Stimulated activated CD4-positive, alpha-beta T cell treated with anti-CD3 and anti-CD28 coated beads, TNF-alpha, amount 100 ng/mL, for 1 hour (primary cell): ENCODE measurements at regions not wholly inside any gene's neighbourhood (a gene's known extent, or its start where the extent isn't known, plus 50 kb on each side); places are given as distances from the start of the nearest gene placed in this dataset.

Experiments
- DNase-seq, 3 donors: peaks; one replicate each; pipeline ENCODE4 v3.0.0-alpha.2; 2020; ENCODE audit warnings: low read depth in 3 of 3, low spot score in 1 of 3

DNA sequence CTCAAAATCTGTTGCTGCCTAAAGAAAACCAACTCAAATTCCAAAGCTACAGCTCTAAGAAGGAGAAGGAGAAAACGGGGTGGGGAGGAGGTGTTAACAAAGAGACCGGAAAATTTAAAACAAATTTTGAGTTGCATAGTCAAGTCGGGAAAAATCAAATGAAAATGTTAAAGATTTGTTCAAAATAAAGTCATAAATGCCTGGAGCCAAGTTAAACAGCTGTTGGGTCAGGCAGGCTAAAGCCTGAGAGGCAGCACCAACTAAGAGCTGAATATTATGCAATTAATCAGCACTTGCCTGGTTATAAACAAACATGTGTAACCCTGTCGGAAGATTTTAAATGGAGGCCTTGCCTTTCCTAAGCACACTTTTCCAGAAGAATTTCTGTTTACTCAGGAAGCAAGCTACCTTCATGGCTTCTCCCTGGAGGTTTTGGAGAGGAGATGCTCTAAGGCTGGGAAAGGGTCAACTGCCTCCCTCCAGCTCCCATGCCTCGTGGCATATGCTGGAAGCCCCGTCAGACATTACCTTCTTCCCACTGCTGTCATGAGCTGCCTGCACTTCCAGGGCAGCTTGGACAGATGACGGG, 270.5 kb downstream of the DMRT2 start:
- no peak for DNase-seq

DNA sequence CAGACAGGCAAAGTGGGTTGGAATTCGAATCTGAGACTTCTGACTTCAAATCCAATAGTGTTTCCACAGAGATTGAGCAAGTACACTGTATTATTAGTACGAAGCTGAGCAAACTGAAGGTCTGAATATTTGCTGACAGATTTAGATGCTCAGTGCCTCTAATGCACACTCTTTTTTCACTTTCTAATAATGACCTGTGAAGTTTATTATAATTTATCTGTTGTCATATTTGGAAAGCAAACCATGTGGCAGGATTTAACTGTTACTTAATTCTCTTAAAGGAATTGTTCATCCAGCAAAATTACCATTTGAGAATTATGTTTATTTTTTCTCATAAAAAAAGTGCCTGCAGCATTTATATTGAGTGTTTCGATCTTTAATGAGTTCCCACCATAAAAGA, 277.3 kb downstream of the DMRT2 start:
- DNase-seq, result no peak

DNA sequence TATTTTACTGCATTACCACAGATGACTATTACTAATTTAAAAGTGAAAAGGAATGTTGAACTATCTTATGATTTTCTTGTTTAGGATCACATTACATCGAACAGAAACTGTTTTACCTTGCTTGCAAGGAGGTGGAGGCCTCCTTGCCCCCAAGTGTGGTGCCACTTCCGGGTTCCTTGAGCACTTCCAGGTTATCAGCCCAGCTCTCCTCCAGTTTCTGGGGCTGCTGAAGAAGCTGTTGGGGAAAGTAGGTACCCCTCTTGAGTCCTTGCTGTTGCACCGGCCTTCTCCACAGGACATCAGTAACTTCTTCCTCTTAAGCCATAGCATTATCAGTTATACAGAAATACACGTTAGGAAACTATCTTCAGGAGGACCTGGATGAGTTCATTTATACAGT, 278.2 kb downstream of the DMRT2 start:
- no peak for DNase-seq

DNA sequence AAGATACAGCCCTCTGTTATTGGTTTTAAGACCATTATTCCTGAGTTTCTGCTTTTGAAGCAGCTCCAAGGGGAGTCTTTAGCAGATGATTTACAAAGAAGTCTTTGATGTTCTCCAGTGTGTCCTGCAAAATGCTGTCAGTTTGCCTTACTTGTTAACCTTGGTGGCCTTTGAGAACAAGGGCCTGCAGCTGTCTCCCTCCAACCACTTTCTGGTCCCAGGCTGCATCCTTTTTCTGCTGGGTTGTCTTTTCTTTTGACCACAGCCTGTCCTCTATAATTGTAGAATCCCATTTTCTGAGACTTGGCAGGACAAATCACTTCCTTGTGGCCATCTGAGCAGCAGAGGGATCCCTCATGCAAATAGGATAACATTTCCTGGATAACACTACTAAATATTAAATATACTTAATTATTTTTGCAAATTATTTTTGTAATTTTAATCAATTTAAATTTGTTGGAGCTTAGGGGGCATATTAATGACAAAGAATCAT, 281.4 kb downstream of the DMRT2 start:
- no peak for DNase-seq

DNA sequence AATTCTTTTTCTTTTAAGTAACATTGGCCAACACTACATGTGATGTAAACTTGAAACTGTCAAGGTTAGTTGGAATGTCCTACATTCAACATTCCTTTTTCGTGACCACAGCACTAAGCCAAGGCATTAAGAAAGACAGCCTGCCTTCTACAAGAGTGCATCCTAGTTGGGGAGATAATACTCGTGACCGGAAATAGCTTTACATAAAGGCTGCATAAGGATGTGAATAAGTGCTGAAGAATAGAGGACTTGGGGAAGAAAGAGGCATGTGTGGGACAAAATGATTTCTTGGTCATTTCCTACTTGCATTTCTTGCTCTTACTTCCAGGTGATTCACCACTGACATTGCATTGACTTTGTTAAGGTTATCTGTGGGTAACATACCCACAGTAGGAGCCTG, 282.0 kb downstream of the DMRT2 start:
- no peak for DNase-seq

DNA sequence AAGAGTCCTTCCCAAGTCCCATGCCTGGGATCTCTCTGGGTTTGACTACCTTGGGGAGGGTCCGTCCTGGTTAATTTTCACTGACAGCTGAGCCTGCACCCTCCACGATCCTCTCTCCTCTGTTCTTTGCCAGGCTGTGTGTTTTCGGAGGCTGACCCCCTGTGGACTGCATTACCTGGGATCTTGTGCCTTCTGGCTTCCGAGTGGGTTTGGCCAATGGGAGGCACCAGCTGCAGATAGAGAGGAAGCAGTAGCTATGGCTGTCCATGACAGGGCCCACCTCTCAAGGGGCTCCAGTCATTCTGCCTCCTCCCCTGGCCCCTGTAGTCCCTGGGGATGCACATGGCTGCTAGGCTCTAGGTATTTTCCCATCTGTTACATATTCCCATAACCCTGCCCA, 285.0 kb downstream of the DMRT2 start:
- no peak for DNase-seq

DNA sequence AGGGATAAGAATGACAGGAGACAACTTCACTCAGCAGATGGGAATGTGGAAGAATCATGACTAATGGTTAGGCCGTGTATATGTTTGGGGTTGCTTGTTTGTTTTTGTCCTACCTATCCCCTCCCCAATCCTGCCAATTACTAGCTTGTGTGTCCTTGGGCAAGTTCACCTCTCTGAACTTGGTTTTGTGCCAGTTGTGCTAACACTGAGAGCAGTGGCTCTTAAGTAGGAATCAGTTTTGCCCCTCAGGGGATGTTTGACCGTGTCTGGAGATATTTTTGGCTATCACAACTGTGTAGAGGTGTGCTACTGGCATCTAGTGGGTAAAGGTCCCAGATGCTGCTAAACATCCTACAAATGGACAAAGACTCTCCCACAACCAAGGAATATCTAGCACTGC, 287.0 kb downstream of the DMRT2 start:
- DNase-seq, result no peak

DNA sequence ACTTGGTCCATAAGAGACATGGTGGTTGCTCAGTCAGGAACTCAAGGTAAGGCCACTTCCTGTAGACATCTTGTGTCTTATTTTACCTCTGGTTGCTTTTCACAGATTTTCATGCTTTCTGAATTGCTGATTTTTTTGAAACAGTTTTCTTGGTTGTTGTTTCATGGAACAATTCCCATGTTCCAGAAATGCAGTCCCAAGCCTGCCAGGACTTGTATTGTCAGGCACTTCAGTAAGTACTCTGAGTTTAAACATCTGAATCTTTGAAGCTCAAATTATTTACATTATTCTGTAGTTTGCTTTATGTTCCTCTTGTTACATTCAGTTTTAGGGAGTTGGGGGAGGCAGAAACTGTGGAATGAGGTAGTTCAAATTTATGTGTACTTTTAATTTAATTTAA, 290.2 kb downstream of the DMRT2 start:
- no peak for DNase-seq

DNA sequence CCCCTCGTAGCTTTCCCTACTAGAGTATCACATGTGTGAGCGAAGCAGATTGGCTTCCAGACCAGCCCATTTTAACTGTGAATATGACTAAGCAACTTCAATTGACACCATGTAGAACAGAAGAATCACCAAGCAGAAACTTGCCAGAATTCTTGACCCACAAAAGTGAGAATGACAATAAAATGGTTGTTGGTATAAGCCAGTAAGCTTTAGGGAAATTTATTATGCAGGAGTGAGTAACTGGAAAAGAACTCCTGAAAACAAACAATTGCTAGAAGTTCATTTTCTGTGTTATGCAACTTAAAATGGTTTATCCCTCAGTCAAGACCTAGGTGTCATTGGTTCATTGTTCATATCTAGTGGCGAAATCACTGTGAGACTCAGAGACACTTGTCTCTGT, 303.1 kb downstream of the DMRT2 start:
- no peak for DNase-seq

DNA sequence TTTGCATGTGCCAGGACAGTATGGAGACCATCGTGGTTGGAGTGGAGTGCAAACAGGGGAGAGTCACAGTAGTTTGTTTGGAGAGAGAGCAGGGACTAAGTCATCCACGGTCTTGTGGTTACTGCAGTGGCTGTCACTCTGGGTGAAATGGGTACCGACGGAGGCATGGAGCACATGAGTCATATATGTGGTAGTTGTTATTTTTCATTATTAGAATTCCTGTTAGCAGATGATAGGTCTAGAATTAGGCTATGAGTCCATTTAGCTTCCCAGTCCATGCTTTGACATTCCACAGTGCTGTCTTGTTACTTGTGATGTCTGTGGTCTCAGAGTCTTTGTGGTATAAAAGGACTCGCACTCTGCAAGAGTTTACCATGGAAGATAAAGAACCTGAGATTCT, 303.9 kb downstream of the DMRT2 start:
- DNase-seq, result no peak

DNA sequence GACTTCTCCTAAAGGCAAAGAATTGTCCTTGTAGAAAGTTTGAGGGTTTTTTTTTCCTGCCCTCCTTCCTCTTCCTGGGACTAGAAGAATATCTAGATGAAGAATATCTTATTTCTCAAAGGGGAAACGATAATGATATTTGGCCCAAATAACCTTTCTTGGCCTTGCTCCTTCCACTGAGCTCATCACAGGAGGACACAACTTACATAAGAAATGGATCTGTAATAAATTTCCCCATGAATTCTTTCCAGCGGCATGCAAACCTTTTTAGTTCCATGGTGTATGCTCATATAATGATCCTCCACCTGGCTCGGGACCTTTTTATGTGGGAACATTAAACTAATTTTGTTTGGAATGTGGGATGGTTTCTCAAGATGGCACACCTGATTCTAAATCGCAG, 304.4 kb downstream of the DMRT2 start:
- no peak for DNase-seq

DNA sequence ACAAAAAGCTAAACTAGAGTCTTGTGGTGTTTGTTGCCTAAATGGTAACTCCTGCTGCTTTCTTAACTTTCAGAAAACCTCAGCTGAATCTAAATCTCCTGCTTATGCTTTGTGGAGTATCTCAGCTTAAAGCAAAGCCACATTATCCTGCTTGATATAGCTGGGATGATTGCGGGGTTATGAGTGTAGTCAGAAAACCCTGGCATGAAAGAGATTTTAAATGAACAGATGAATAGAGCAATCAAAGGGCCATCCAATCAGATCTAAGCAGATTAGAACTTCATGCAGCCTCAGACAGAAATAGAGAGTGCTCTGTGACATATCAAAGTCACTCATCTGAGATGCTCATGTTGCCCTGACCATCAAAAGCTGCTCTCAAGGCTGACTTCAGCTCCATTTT, 305.5 kb downstream of the DMRT2 start:
- no peak for DNase-seq

DNA sequence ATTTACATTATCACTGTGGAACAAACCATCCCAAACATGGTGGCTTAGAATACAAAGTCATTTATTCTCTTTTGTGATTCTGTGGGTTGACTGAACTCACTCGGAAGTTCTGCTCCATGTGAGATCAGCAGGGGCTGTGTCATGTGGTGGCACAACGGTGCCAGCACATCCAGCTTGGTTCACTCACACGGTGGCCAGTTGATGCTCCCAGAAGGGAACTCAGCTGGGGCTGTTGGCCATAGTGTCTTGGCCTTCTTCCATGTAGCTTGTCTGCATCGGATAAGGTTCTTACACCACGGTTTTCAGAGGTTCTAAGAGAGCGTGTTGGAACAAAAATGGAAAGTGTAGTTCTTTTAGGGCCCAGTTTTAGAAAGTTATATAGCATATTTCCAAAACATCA, 312.7 kb downstream of the DMRT2 start:
- DNase-seq, result no peak

DNA sequence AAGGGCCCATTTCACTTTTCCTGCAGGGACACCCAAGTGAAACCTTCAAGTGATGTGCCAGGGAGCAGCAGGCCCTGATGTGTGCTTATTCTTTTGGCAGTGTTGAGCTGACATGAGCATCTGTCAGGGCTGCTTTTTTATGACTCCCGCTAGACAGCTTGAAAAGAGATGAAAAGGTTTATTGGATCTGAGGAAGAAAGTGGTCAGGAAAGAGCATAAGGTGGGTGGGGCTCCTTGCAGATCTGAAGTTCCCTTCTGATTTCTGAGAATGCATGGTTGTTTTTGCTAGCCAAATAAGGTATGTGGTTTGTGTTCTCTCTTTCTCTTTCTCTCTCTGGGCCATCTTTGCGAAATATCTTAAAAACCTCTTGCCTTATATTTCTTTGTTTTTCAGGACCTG, 316.1 kb downstream of the DMRT2 start:
- DNase-seq, result no peak

DNA sequence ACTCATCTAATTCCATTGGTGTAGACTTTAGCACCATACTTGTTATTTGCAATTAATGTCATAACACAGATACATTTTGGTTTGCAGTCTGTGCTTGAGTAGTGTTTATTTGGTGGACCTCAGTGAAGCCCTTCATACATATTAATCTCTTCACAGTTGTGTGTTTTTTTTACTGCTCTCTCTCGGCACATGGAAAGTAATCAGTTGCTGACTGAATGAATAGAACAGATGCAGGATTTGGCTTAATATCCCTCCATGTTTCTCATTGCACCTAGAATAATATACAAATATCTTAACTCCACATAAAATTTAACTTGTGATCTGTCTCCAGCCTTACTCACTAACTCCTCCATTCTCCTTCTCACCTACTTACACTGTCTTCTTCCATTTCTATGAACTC, 319.1 kb downstream of the DMRT2 start:
- no peak for DNase-seq

DNA sequence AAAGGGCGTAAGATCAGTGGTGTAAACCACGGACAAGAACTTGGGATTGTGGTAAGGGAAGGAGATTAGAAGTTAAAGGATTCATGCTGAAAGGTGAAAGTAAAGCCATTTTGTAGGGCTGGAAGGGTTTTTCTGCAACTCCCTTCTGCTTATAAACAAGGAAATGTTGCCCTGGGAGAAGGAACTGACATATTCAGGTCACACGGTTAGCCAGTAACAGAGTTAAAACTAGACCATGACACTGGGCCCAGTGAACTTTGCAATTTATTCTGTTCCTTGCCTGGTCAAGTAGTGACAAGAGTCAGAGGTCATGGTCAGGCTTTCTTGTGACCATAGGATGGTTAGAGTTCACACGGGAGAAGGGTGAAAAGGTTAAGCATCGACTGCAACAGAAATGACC, 323.3 kb downstream of the DMRT2 start:
- DNase-seq, result no peak

DNA sequence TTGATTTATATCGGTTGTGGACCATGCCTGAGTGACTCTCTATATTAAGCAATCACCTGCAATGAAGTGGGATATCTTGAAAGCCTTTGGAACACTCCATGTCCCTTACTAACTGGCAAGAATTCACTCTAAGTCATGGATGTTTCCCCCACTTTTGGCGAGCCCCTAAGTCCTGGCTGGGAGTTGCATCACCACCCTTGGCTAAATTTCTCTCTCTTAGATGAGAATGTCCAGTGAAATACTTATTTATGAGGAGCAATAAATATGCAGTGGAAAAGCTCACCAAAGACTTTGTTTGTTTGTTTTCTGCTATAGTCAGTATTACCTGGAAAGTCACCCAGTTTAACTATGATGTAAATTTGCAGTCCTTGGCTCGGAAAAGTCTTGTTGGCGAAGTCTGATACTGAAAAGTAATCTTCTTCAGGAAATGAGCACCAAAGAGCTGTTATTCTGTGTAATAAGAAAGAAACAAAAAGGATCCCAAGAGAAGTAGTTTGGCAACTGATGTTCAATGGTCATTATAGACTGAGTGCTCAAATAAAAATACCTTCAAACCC, 333.8 kb downstream of the DMRT2 start:
- DNase-seq, result no peak

DNA sequence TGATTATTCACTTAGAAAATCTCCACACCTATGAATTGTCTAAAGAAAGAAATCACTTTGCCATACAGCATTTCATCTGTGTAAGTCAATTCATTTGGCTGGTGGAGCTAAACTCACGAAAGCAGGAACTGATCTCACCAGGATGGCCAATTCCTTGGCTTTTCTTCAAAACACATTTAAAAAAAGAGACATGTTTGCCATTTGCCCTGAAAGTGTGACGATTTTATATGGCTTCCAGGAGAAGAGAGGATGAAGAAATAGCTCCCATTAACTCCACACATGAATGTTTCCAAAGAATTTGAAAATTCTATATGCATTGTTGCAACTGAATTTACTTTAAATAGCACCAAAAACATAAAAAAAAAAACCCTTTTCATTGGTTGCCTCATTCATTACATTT, 334.7 kb downstream of the DMRT2 start:
- no peak for DNase-seq

DNA sequence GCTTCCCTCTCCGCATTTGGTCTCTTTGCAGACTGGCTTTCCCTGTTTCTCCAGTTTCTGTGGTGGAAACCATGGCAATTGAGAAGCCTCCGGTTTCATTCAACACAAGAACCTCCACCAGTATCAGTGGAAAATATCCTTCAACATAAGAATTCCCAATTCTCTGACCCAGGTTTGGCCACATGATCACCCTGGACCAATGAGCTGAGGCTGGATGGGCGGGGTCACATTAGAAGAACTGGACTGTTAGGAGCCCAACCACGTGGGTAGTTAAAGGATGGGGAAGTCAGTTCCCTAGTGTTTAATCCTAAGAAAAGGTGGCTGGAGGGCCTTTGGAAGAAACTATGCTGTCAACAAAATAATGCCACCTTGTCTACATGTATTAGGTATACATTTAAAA, 336.3 kb downstream of the DMRT2 start:
- no peak for DNase-seq

DNA sequence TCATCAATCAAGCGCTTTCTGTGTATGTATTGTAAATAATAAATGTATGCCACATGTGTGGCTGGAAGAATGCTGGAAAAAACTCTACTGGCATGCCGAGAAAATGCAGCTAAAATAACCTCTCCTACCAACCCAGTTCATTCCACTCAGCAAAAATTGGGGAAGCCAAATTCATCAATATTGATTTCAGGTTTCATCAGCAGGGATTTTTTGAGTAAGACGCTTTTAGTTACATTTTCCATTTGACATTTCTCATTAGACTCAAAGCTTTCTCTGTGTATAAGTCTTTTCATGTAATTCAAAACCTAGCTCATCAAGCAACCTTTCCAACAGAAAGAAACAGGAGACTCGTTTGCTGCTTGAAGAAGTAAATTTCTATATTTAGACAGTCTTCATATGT, 338.1 kb downstream of the DMRT2 start:
- no peak for DNase-seq

DNA sequence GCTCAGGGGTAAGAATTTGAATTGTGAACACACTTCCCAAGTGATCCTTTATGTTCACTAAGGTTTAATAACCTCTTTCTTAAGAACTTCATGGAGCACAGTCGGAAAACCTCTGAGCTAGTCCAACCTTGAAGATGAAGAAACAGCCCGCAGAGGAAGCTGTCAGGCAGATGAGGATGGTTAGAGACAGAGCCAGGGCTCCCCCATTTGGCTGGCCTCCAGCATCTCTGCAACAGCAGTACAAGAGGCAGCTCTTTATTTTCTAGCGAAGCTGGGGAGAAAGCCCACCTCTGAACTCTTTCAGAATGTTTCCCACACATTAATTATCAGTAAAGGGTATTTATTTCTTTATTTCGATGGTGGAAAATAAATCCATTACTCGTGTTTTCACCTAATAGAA, 350.8 kb downstream of the DMRT2 start:
- DNase-seq, result no peak

DNA sequence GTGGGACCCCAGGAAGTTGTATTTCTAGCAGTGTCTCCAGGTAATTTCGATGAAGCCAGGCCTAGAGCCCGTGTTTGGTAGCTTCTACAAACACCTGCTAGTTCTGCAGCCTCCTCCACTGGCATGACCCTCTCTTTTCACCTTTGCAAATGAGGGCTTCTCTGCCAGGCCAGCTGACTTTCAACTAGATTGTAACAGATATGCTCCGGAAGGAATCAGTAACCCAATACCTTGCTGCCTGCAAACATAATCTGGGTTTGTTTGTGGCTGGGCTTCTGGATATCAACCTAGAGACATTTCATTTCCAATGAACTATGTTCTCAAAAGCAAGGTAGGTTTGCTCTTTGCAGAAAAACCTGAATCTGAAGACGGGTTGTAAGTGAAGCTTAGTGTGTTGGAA, 354.8 kb downstream of the DMRT2 start:
- DNase-seq, result no peak

DNA sequence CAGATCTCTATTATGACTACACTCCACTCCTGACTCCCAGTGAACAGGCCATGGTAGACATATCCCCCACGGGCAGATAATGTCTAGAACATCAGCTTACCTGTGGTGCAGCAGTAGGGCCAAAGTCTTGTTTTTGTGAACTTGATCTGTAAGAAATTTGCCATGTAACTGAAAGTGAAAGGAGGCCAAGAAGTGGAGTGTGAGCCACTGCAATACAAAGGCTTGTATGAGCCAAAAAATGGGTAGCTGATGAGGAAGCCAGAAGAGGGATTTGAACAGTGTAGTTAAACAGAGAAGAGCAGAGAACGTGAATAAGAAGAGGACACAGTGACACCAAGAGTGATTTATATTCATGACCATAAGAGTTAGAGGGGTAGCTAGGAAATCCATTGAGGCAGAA, 361.7 kb downstream of the DMRT2 start:
- no peak for DNase-seq

DNA sequence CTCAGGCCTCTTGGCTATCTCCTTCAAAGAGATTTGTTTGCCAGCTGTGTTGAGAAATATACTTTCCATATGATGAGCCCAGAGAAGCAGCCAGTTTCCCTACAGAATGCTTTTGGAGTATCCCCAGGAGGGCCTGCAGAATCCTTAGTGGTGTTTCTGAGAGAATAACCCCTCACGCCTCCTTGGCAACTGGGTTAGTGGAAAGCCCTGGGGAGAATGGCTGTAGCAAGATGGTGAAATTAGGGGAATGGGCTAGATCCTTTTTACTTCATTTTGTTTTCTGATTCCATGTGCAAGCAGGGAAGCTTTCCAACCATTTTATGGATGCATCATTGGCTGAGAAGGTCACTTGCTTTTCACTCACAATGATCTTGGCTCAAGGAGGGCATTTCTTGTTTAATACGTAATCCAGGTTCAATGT, 364.6 kb downstream of the DMRT2 start:
- DNase-seq, result no peak
